Dedifferentiated amniotic fluid mesenchymal stem cell (primary cell): ENCODE measurements at regions not wholly inside any gene's neighbourhood (a gene's known extent, or its start where the extent isn't known, plus 50 kb on each side); places are given as distances from the start of the nearest gene placed in this dataset.
"Not testable (repeated sequence)": the region's sequence is repeated elsewhere in the genome, so short reads cannot be mapped to it uniquely, and the experiment has no call there.

ENCODE experiments used
- DNase-seq: peaks from one replicate; pipeline ENCODE4 v3.0.0-alpha.2; 2016; ENCODE audit errors: extremely low spot score

- DNase-seq, result no peak
These were observed 1073.9 kb downstream of the GRM8 start for GRCh38 chr7:126178865-126179264.

DNA sequence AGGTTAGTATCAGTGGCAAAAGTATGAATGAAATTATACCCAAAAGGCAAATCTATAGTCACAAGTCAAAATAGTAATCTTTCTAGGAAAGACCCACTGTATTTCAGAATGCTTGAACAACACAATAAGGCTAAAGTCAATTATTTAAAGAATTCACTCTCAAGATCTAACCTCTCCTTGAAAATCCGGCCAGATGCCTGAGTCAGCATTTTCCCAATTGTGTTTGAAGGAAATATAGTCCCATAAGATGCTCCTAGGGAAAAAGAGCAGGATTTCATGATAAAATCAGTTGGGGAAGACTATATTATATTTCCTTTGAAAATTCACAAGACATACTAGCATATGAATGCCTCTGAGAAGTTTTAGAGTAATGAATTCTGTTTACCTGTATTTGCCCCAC, 1075.0 kb downstream of the GRM8 start:
- DNase-seq, result no peak

GRCh38 chr7:126166645-126167044, 1086.1 kb downstream of the GRM8 start:
- DNase-seq, result no peak

DNA sequence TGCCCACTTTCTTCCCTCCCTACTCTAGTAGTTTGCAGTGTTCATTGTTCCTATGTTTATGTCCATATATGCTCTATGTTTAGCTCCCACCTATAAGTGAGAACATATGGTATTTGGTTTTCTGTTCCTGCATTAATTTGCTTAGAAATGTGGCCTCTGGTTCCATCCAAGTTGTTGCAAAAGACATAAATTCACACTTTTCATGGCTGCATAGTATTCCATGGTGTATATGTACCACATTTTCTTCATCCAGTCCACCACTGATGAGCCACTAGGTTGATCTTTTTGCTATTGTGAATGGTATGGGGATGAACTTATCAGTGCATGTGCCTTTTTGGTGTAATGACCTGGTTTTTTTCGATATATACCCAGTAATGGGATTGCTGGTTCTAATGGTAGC, 1089.1 kb downstream of the GRM8 start:
- DNase-seq, result no peak

GRCh38 chr7:126157391-126157790, 1095.3 kb downstream of the GRM8 start:
- no peak for DNase-seq

DNA sequence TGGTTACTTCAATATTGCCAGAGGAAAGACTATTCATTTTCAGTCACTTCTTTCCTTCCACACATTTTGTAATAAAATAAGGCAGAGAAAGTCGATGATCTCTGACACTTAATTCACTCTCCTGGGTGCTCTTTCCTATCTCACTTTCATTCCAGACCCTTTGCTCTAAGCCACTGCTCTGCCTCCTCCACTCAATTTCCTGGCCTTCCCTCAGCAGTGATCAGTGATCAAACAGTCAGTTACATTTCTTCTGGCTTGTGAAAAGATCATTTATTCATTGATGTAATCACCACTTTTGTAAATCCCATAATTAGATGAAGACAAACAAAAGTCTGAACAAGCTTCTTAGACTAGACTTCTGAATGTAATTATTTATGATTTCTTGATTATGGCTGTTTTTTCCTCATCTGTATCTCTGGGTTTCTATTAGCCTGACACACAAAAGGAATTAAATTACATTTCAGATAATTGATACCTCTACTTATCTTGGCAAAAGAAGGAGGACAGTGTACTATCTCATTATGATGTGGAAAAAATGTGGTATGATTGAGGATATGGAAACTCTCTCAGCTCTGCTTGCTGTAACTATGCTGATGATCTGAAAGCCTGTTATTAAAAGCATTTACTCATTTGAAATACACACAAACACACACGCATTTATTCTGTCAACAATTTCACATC, 1102.3 kb downstream of the GRM8 start:
- no peak for DNase-seq

GRCh38 chr7:126140858-126141466, 1111.8 kb downstream of the GRM8 start:
- no peak for DNase-seq

GRCh38 chr7:126119981-126120380, 1132.8 kb downstream of the GRM8 start:
- DNase-seq, result no peak

- no peak for DNase-seq
These were observed 1149.2 kb downstream of the GRM8 start for GRCh38 chr7:126103582-126103981.

GRCh38 chr7:126083014-126083413, 1153.4 kb upstream of the POT1 start:
- DNase-seq, result no peak

- no peak for DNase-seq
These were observed 1150.0 kb upstream of the POT1 start for GRCh38 chr7:126079581-126079980.

DNA sequence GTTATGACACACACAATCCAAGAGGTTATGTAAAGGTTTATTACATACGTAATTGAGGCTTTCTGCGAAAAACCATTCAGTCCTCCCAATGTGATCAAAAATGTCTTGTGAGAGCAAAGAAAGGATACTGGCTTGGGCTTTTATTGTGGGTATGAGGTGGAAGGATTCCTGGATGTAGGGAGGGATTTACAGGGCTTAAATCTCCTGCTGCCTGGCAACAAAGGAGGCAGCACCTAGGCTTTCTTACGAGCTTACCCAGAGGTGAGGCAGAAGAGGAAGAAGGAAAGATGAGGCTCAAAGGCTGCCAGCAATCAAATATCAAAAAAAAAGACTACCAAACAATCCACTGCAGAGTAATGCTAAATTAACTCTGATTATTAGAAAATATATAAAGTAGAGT, 1149.5 kb upstream of the POT1 start:
- DNase-seq, result no peak

GRCh38 chr7:126065766-126066165, 1136.1 kb upstream of the POT1 start:
- DNase-seq, result no peak

GRCh38 chr7:126057979-126058378, 1128.4 kb upstream of the POT1 start:
- DNase-seq, result no peak

DNA sequence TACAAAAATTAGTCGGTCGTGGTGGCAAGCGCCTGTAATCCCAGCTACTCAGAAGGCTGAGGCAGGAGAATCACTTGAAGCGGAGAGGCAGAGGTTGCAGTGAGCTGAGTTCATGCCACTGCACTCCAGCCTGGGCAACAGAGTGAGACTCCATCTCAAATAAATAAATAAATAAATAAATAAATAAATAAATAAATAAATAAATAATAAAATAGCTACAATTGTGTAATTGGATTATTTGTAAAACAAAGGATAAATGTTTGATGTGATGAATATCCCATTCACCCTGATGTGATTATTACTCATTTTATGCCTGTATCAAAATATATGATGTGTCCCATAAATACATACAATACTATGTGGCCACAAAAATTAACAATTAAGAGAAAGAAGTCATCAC, 1127.0 kb upstream of the POT1 start:
- DNase-seq, result not testable (repeated sequence)

DNA sequence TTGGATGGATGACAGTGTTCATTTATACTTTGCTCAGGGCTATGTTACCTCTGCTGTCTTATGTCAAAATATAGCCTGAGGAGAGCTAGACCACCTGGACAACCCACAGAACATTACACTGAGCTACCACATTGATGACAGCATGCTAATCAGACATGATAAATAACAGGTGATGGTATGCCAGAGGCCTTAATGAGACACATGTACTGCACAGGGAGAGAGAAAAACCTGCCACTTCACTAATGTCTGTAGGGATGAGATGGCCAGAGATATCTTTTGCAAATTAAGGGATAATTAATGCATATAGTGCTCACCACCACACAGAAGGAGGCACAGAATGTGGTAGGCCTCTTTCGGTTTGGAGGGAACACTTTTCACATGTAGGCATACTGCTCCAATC, 1122.6 kb upstream of the POT1 start:
- no peak for DNase-seq

GRCh38 chr7:126044662-126045061, 1115.0 kb upstream of the POT1 start:
- no peak for DNase-seq

GRCh38 chr7:126041472-126041871, 1111.8 kb upstream of the POT1 start:
- DNase-seq, result no peak

DNA sequence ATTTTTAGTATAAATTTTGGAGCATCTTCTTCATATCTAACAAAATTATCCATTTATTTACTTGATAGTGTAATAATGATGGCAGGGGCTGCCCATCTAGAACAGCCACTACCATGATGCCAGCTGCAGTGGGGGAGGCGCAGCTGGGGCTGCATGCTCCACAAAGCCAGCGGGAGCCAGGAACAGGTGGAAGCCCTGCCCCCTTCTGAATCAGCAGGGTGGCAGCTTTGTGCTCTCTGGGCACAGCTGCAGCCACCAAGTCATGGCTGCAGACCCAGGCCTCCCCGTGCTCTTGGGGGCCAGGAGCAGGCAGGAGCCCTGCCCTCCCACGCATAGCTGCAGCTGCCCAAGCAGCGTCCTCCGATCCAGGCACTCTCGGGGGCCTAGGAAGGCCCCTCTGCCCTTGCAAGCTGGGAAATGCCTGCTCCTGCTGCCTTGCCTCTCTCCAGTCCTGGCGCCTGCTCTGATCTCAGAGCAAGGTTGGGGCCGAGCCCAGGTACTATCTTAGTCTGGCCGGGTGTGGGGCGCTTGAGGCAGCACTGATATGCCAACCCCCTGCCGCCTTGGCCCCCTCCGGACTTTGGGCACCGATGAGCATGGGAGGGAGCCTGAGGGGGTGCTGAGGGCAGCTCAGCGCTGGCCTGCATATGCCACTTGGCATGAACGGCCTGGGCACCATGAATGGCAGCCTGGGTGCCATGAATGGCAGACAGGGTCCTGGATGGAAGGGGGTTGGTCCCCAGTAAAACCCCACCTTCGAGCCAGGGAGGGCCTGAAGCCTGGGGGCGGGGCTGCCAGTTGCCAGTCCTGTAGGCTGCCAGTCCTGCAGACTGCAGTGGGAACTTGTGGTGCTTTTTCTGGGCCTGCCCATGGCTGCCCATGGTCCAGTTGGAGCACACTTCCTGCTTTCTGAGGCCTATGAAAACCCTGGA, 1110.8 kb upstream of the POT1 start:
- no peak for DNase-seq

DNA sequence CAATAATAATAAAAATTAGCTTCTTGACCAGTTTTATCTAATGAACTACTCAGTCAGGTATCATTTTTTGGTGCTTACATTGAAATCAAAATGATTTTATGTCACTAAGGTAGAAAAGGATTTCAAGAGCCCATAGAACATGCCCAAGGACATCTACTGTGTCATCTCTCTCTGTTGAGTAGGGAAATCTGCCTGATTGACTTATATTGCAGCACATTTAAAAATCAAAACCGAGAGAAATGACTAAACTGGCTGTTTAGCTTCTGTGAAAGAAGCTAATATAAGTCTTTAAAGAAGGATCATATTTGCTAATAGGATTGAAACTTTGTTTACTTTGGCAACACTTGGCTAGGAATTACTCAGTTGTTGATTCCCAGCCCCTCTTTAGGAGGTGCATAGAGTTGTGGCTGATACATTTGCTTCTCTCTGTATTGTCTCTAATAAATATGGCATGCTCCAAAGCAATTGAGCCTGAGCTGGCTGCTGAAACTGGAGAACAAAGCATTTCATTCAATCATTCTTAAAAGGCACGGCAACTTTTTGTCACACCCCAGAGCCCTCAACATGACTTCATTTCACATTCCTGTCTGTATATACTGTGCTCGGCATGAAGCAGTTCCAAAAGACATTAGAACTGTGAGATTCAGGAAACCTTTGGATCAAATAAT, 1096.9 kb upstream of the POT1 start:
- DNase-seq, result no peak

GRCh38 chr7:126022452-126022851, 1092.8 kb upstream of the POT1 start:
- DNase-seq, result no peak

- no peak for DNase-seq
These were observed 1087.1 kb upstream of the POT1 start for GRCh38 chr7:126016722-126017121.
